ENCODE measurements at regions not wholly inside any gene's neighbourhood (a gene's known extent, or its start where the extent isn't known, plus 50 kb on each side); places are given as distances from the start of the nearest gene placed in this dataset.
"Not testable (repeated sequence)": the region's sequence is repeated elsewhere in the genome, so short reads cannot be mapped to it uniquely, and the experiment has no call there.

DNA sequence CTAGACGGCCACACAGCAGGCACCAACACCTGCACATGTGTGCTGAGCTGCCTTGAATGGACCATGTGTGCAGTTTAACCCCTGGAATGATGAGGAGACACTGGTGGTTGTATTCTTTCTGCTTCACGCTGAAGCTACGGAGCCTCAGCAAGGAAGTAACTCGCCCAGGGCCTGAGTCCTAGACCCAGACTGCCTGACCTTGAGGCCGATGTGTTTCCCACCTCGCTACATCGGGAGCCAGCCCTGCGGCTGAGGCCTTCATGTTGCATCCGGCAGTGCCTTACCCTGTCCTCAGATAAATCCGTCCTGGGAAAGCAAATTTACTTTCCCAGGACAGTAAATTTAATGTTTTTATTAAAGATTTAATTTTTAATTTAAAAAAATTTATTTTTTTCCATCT lies 110.0 kb upstream of the MTHFD1L start:
- H3K9me3 Mint-ChIP-seq = no peaks in the 10 kb centered on the region
- no peak overlapping the region for H3K4me3 Mint-ChIP-seq
- DNase-seq = no peak

DNA sequence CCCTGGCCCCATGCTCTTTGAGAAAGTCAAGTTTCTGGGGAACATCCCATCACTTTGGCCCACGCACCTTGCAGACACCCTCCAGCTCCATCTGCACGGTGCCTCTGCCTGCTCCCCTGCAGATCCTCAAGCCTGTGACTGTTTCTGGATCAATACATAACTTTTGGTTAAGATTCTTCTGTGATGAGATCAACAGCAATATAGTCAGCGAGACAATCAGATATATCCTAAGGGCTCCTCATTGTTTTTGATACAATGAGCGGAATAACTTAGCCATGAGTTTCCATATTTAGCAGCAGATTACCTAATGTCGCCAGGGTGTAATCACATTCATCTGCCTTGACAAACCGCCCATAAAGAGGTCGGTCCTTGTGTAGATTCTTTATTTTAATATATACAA lies 109.3 kb upstream of the MTHFD1L start:
- no peaks in the 10 kb centered on the region for H3K36me3 Mint-ChIP-seq
- H3K27ac Mint-ChIP-seq = no peak overlapping the region
- H3K9me3 Mint-ChIP-seq = no peaks in the 10 kb centered on the region
- no peak overlapping the region for H3K4me3 Mint-ChIP-seq
- H3K27me3 Mint-ChIP-seq = no peaks in the 10 kb centered on the region
- no peak for DNase-seq
- H3K4me1 Mint-ChIP-seq = no peaks in the 10 kb centered on the region

More for the DNA sequence above, 110.0 kb upstream of the MTHFD1L start:
- Mint-ChIP-seq H3K27ac (no peak overlapping the region), H3K27me3 (no peaks in the 10 kb centered on the region), H3K4me1 (no peaks in the 10 kb centered on the region), H3K36me3 (no peaks in the 10 kb centered on the region)

DNA sequence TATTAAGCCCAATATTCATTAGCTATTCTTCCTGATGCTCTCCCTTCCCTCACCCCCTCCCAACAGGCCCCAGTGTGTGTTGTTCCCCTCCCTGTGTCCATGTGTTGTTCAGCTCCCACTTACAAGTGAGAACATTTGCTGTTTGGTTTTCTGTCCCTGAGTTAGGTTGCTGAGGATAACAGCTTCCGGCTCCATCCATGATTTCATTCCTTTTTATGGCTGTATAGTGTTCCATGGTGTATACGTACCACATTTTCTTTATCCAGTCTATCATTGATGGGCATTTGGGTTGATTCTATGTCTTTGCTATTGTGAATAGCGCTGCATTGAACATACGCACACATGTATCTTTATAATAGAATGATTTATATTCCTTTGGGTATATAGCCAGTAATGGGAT lies 107.7 kb upstream of the MTHFD1L start:
- H3K27me3 Mint-ChIP-seq, H3K4me1 Mint-ChIP-seq: not testable (repeated sequence)

DNA sequence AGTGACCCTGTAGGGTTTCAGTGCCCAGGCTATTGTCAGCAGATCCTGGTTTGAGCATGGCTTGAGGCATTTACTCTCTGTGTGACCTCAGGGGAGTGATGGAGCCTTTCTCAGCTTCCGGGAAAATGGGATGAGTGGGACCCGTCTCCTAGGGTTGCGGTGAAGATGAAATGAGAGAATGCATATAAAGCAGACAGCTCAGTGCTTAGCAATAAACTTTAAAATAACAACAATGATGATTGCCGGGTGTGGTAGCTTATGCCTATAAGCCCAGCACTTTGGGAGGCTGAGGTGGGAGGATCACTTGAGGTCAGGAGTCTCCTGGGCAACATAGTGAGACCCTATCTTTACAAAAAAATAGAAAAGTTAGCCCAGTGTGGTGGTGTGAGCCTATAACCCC lies 106.0 kb upstream of the MTHFD1L start:
- Mint-ChIP-seq H3K9me3 (no peaks in the 10 kb centered on the region), H3K27ac (no peak overlapping the region), H3K4me3 (no peak overlapping the region), H3K27me3 (no peaks in the 10 kb centered on the region), H3K4me1 (no peaks in the 10 kb centered on the region), H3K36me3 (no peaks in the 10 kb centered on the region)
- no peak for DNase-seq

More for the DNA sequence above, 107.7 kb upstream of the MTHFD1L start:
- not testable (repeated sequence) for H3K4me3 Mint-ChIP-seq, H3K9me3 Mint-ChIP-seq, H3K27ac Mint-ChIP-seq, DNase-seq, H3K36me3 Mint-ChIP-seq

DNA sequence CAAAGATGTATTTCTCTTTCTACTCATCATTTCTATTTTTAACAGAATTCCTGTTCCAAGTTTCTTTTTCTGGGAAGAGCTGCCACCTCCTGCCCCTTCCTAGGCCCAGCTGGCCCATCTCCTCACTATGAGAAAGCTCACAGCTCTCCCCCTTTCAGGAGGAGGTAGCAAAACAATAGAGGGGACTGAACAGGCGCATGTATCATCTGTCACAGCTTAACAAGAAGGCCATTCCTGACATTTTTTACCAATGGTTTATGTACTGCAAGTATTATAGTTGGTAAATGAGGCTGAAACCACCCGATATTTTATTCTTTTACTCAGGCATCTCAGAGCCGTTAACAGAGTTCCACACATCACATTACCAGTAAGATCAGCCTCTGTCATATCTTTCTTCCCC lies 103.7 kb upstream of the MTHFD1L start:
- H3K4me3 Mint-ChIP-seq = no peak overlapping the region
- DNase-seq = no peak
- H3K27ac Mint-ChIP-seq = no peak overlapping the region
- no peaks in the 10 kb centered on the region for H3K4me1 Mint-ChIP-seq
- no peaks in the 10 kb centered on the region for H3K9me3 Mint-ChIP-seq
- H3K36me3 Mint-ChIP-seq = no peaks in the 10 kb centered on the region
- H3K27me3 Mint-ChIP-seq = no peaks in the 10 kb centered on the region

DNA sequence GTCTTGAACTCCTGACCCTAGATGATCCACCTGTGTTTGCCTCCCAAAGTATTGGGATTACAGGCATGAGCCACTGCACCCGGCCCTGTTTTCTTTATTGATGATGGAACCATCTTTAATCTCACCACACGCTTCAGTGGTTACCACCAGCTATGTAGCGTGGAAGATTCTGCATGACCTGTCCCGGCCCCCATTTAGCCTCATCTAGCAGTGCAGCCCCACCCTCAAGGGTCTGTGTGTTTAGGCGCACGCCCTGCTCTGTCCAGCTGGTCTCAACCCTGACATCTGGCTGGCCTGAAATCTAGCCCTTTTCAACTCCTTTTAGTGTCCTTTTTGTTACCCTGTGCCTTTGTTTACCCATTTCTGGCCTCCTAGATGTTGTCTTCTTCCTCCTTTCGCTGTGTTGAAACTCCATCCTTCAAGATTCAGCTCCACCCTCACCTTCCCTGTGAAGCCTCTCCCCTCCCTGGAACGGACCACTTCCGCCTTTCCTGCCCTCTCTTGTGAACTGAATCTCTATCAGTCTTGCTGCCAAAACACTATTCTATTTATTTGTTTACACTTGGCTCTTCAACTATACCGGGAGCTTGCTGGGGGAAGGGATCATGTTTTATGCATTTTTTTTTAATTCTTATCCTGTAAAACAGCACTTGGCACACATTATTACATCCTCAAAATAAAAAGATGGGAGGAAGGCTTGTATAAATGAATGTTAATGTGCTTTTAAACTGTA lies 101.0 kb upstream of the MTHFD1L start:
- Mint-ChIP-seq H3K27ac (no peak overlapping the region), H3K27me3 (no peaks in the 10 kb centered on the region), H3K36me3 (no peaks in the 10 kb centered on the region), H3K4me1 (no peaks in the 10 kb centered on the region), H3K9me3 (no peaks in the 10 kb centered on the region), H3K4me3 (no peak overlapping the region)
- DNase-seq = no peak

DNA sequence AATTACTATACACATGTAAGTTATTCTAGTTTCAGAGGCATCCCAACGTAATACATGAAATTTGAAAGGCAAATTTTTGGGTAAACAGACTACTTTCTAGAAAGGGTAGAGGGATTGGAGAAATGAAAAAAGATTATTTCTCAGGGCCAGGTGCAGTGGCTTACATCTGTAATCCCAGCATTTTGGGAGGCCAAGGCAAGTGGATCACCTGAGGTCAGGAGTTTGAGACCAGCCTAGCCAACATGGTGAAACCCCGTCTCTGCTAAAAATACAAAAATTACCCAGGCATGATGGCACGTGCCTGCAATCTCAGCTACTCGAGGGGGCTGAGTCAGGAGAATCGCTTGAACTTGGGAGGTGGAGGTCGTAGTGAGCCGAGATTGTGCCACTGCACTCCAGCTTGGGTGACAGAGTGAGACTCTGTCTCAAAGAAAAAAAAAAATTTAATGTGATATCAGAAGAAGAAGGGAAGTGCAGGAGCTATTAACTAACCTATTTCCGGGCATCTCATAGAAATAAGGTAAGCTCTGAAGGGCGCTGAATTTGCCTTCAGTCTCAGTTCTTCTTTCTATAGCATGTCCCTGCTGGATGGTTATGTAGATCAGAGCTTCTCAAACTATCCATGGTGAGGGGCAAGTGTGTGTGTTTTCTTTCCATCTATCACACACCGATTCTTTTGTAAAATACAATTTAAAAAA lies 100.3 kb upstream of the MTHFD1L start:
- H3K27me3 Mint-ChIP-seq = no peaks in the 10 kb centered on the region
- H3K36me3 Mint-ChIP-seq = no peaks in the 10 kb centered on the region

DNA sequence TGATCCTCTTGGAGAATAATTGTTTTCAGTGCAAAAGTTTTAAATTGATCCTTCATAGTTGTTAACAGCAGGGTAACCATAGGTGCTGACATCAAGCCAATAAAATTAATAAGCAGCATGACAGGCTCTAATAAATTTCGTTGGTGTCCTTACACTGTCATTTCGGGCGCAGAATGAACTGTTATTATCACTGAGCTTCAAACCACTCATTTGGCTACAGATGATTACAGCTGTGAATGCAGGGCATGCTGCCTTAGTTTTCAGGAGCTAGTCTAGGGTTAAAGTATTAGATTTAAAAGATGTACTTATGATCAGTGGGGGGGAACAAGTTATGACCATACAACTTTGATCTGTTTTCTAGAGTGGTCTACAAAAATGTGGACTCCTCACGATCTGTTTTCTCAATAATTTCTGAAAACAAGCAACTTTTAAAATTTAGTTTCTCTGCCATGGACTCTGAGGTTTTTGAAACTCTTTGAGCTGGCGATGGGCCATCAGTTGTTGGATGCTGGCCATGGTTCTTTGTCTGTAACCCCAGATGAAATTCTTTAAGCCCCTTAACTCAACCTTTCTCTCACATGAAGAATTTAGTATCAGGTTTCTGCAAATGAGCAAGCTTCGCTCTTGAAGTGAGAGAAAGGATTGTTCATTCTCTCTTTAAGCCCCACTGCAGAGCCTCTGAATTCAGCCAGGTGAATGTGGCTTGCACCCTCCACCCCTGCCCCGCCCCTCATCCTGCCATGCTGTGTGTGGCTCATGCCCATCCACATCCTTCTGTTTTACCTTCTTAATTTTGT lies 99.1 kb upstream of the MTHFD1L start:
- Mint-ChIP-seq H3K4me1 (no peaks in the 10 kb centered on the region), H3K9me3 (no peaks in the 10 kb centered on the region), H3K4me3 (no peak overlapping the region), H3K27me3 (no peaks in the 10 kb centered on the region), H3K27ac (no peak overlapping the region), H3K36me3 (no peaks in the 10 kb centered on the region)
- DNase-seq = no peak

More for the DNA sequence above, 100.3 kb upstream of the MTHFD1L start:
- Mint-ChIP-seq H3K4me3 (no peak overlapping the region), H3K9me3 (no peaks in the 10 kb centered on the region), H3K27ac (no peak overlapping the region), H3K4me1 (no peaks in the 10 kb centered on the region)
- DNase-seq = no peak

DNA sequence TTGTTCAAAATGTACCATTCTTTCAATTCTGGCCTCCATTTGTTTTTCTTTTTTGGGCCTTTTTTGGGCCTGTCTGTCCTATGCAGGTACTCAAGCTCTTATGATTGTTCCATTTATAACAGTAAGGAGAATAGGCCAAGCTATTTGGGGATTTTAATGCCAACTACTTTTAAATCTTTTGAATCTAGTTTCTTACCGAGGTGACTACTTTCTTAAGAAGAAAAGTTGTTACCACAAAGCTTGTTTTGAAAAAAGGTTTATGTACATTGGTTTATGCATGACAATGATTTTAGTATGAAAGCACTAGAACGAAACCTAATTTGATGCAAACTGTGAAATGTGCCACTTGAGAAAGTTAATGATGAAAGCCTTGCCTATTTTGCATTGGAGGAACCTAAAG lies 98.3 kb upstream of the MTHFD1L start:
- Mint-ChIP-seq H3K27ac (no peak overlapping the region), H3K9me3 (no peaks in the 10 kb centered on the region), H3K4me3 (no peak overlapping the region), H3K36me3 (no peaks in the 10 kb centered on the region), H3K4me1 (no peaks in the 10 kb centered on the region), H3K27me3 (no peaks in the 10 kb centered on the region)
- DNase-seq = no peak

DNA sequence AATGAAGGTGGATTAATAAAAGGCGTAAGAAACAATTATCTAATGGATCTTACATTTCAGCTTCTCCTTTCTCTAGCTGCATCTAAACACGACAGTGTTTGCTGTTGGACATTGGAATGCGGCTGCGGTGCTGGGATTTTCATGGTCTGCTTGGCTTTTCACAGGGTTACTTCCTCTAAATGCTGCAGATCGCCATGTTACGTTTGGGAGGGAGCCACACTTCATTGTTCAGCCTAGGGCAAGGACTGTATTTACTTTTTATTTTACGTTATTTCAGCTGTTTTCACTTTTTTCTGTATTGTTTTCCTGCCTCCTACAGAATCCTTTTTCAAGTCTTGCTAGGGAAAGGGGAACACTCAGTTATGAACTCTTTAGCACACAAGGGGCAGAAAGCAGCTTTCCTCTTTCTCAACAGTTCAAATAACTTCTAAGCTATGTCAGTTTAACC lies 97.9 kb upstream of the MTHFD1L start:
- no peak overlapping the region for H3K4me3 Mint-ChIP-seq
- no peaks in the 10 kb centered on the region for H3K9me3 Mint-ChIP-seq
- no peaks in the 10 kb centered on the region for H3K4me1 Mint-ChIP-seq
- H3K27me3 Mint-ChIP-seq = no peaks in the 10 kb centered on the region
- no peak for DNase-seq
- H3K36me3 Mint-ChIP-seq = no peaks in the 10 kb centered on the region
- H3K27ac Mint-ChIP-seq = no peak overlapping the region

DNA sequence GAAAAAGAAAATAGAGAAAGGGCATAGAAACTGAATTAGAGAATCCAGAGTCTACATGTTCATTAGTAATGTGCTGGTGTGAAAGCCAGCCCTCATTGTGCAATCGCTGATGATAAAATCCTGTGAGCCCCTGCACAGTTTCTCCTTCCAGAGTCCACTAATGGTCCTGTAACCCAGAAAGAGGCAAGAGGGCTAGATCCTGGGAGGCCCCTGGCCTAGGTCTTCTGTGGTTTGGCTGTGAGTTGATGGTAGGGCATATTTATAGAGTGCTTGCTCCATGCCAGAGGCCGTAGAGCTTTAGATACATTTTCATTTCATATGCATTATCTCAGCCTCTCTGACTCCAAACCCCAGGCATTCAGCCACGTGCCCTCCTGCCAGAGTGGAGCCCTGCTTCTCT lies 94.9 kb upstream of the MTHFD1L start:
- Mint-ChIP-seq H3K36me3 (no peaks in the 10 kb centered on the region), H3K4me1 (no peaks in the 10 kb centered on the region), H3K9me3 (no peaks in the 10 kb centered on the region), H3K27me3 (peaks cover 3% of the 10 kb centered on the region), H3K4me3 (no peak overlapping the region), H3K27ac (no peak overlapping the region)
- DNase-seq = no peak

DNA sequence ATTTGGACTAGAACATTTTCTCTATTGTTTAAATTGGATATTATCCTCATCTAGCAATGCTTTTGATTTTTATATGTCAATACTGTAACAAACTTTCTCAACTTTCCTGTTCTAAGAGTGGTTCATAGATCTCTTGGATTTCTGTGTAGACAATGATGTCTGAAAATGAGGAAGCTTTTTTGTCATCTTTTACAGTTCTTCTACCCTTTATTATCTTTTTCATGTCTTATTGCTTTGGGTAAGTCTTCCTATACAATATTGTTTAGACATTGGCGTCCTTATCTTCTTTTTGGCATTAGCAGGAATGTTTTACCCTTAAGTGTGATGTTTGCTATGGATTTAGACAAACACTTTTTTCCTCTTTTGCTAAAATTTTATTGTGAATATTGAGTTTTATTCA lies 91.5 kb upstream of the MTHFD1L start:
- Mint-ChIP-seq H3K36me3 (no peaks in the 10 kb centered on the region), H3K9me3 (peaks cover 2% of the 10 kb centered on the region), H3K27ac (no peak overlapping the region), H3K4me3 (no peak overlapping the region), H3K27me3 (peaks cover 4% of the 10 kb centered on the region), H3K4me1 (no peaks in the 10 kb centered on the region)
- no peak for DNase-seq

DNA sequence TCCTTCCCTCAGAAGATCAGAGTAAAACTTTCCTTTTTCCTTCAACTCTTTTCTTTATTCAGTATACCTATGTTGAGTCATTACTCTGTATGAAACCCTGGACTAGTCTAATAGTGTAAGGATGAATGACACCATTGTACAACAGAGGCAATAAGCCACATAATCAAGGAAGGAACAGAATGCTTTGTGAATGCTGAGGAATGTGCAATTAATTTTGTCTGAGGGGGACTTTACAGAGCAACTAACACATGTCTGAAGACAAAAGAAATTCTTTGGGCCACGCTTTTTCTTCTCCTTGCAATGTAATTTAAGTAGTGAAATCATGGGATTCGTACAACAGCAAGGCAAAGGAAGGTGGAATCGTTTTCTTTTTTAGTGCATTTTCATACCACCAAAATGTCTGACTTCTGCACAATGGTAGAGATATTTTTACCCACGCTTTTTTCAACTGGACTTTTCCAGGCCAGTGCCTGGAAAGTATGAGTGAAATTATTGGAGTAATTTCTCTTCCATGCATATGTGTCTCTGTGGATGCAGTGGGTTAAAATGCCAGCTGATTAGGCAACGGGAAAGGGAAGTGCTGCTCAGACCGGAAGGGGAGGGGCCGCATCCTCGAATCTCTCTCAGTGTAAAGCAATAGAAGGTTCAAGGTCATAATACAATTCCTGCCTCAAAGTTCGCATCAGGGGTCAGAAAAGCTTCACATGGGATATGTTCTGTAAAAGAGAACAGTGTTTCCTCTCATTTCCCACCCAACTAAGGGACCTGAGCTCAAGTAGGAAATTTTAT lies 89.9 kb upstream of the MTHFD1L start:
- no peak for DNase-seq
- Mint-ChIP-seq H3K36me3 (no peaks in the 10 kb centered on the region), H3K9me3 (peaks cover 2% of the 10 kb centered on the region), H3K4me1 (no peaks in the 10 kb centered on the region), H3K4me3 (no peak overlapping the region), H3K27me3 (peaks cover 6% of the 10 kb centered on the region), H3K27ac (no peak overlapping the region)

DNA sequence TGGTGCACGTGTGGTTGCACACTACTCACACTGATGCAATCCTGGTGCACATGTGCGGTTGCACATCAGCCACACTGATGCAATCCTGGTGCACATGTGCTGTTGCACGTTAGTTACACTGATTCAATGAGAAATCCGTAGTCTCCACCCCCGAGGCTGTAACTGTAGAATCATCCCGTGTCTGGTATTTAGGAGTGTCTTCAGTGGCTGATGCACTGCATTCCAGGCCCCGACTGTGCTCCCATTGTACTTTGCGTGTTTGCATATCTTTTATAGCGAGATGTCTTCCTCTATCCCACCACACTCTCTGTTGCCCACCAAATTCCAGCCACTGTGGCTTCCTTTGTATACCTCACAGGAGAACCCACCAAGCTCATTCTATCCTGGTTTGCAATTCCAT lies 87.8 kb upstream of the MTHFD1L start:
- Mint-ChIP-seq H3K36me3 (no peaks in the 10 kb centered on the region), H3K4me3 (no peak overlapping the region), H3K27me3 (peaks cover 9% of the 10 kb centered on the region), H3K9me3 (peaks cover 2% of the 10 kb centered on the region), H3K4me1 (no peaks in the 10 kb centered on the region), H3K27ac (no peak overlapping the region)
- DNase-seq = no peak

DNA sequence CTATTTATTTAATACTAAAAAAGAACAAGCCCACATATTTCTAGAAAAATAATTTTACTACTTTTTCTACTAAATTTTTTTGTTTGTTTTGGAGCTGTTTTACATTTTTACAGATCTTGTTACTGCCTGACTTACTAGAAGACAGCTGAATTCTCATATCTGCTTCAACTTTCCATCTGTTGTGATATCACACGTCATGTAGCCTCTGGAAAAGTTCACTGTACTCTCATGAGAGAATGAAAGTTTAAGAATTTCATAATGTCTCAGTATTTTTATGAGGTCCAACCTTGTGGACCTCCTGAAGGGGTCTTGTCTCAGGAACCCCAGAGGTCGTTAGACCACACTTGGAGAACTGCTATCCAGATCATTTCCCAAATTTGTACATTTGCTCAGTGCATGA lies 81.7 kb upstream of the MTHFD1L start:
- DNase-seq = no peak
- Mint-ChIP-seq H3K27ac (no peak overlapping the region), H3K4me3 (no peak overlapping the region), H3K36me3 (no peaks in the 10 kb centered on the region), H3K27me3 (peaks cover 7% of the 10 kb centered on the region), H3K9me3 (no peaks in the 10 kb centered on the region), H3K4me1 (no peaks in the 10 kb centered on the region)
